OCI-LY3 (cell line): ENCODE measurements at regions not wholly inside any gene's neighbourhood (a gene's known extent, or its start where the extent isn't known, plus 50 kb on each side); places are given as distances from the start of the nearest gene placed in this dataset.

Experiments
- EZH2phosphoT487 ChIP-seq: fragments of 200-600 bp; shearing (Covaris generic); IDR thresholded peaks from 2 replicates; pipeline ENCODE4 v1.6.1; 2018; ENCODE audit warnings: antibody characterized with exemption, mixed run types, low read depth
- TF ChIP-seq, protein P1 (sequence below): fragments of 200-600, 300-600 bp; sonication (generic); IDR thresholded peaks from 2 replicates; pipeline ENCODE4 v1.5.1; 2014; ENCODE audit warnings: antibody characterized with exemption, low read length, low read depth

DNA sequence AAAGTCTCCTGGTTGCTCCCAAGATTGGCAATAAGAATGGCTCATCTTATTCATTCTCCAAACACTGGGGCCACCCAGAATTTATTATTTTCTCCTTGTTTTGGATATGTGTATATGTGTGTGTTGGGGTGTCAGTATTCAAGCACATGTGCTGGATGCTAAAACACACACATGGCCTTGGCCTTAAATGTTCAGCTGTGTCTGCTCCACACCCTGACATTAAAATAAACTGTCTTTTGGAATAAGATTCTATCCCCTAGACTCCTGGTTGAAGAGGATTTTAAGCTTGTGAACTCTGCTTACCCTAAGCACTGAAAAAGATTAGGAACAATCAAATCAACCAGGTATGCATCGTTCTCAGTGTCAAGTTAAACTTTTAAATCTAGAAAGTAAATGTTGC lies 382.9 kb upstream of the MCTP2 start:
- TF ChIP-seq, protein P1, sequence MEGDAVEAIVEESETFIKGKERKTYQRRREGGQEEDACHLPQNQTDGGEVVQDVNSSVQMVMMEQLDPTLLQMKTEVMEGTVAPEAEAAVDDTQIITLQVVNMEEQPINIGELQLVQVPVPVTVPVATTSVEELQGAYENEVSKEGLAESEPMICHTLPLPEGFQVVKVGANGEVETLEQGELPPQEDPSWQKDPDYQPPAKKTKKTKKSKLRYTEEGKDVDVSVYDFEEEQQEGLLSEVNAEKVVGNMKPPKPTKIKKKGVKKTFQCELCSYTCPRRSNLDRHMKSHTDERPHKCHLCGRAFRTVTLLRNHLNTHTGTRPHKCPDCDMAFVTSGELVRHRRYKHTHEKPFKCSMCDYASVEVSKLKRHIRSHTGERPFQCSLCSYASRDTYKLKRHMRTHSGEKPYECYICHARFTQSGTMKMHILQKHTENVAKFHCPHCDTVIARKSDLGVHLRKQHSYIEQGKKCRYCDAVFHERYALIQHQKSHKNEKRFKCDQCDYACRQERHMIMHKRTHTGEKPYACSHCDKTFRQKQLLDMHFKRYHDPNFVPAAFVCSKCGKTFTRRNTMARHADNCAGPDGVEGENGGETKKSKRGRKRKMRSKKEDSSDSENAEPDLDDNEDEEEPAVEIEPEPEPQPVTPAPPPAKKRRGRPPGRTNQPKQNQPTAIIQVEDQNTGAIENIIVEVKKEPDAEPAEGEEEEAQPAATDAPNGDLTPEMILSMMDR = no peak
- TF ChIP-seq EZH2phosphoT487 = no peak
